Heart left ventricle (tissue), 13 donors: ENCODE measurements at regions not wholly inside any gene's neighbourhood (a gene's known extent, or its start where the extent isn't known, plus 50 kb on each side); places are given as distances from the start of the nearest gene placed in this dataset.

ENCODE experiments used
- POLR2A ChIP-seq, 2 donors: fragments of 450-650 bp; IDR thresholded peaks; one replicate each; pipeline ENCODE4 v1.6.1; 2017; ENCODE audit warnings: antibody characterized with exemption in 2 of 2, mild to moderate bottlenecking in 2 of 2, moderate library complexity in 2 of 2
- TF ChIP-seq, protein P1 (sequence below), 12 donors: fragments of 200-600 bp; sonication (generic) in 4 of 12; IDR thresholded peaks; one replicate each; pipeline versions ENCODE4 v1.5.0 to v1.8.0; 2018 to 2022; ENCODE audit warnings: antibody characterized with exemption in 12 of 12, mild to moderate bottlenecking in 5 of 12
- donor health status: ischemic (EF 13 %, LVEDD 7.1; RV severe dilation, severe dysfunction).
- donor health status: DM: no; HTN: yes; CAD: no.
- donor health status: DM: no; HTN: no; CAD: no.
- donor health status: ischemic (EF 25% LVEDD 6.9; RV normal size, moderate dysfunction).
- donor health status: ischemic (EF 25% LVEDD 5.7; RV mildly dilated, moderate dysfunction).
- donor health status: ischemic (EF 35%, LVEDD 5.7; RV mildly dilated, moderate dysfunction).
- donor health status: nonischemic (EF 11% LVEDD 7.7; RV severe dilation, severe dysfunction).
- donor health status: DM: yes; HTN: yes; CAD: no.
- donor health status: PGD.
- donor health status: ischemic (EF 29% LVEDD 5.4; RV normal size, mild dysfunction).
- donor health status: nonischemic (EF 23%, LVEDD 6.1; RV moderate dilation, normal function).

GRCh38 chr13:76654263-76654662 lies 231.9 kb downstream of the KCTD12 start:
- TF ChIP-seq, protein P1, sequence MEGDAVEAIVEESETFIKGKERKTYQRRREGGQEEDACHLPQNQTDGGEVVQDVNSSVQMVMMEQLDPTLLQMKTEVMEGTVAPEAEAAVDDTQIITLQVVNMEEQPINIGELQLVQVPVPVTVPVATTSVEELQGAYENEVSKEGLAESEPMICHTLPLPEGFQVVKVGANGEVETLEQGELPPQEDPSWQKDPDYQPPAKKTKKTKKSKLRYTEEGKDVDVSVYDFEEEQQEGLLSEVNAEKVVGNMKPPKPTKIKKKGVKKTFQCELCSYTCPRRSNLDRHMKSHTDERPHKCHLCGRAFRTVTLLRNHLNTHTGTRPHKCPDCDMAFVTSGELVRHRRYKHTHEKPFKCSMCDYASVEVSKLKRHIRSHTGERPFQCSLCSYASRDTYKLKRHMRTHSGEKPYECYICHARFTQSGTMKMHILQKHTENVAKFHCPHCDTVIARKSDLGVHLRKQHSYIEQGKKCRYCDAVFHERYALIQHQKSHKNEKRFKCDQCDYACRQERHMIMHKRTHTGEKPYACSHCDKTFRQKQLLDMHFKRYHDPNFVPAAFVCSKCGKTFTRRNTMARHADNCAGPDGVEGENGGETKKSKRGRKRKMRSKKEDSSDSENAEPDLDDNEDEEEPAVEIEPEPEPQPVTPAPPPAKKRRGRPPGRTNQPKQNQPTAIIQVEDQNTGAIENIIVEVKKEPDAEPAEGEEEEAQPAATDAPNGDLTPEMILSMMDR (IDR thresholded peaks at IDR 0.05) = no peak
- TF ChIP-seq POLR2A (IDR thresholded peaks at IDR 0.05) = no peak
